H1 (cell line): ENCODE measurements at regions not wholly inside any gene's neighbourhood (a gene's known extent, or its start where the extent isn't known, plus 50 kb on each side); places are given as distances from the start of the nearest gene placed in this dataset.

Source experiments
- CTCF ChIA-PET: fragments of 300-600 bp; sonication (Branson Sonifier 250); formaldehyde crosslinking; loops from one replicate; lab custom pipeline; 2021; ENCODE audit not compliant: partially characterized antibody; lab: Charles Lee
- POLR2A ChIA-PET: fragments of 300-600 bp; sonication (Branson Sonifier 250); formaldehyde crosslinking; loops from one replicate; lab custom pipeline; 2021; ENCODE audit warnings: inconsistent platforms; ENCODE audit not compliant: partially characterized antibody; lab: Charles Lee
- DNase-seq, 2 experiments: peaks; one replicate each; pipeline versions ENCODE4 v3.0.0 to v3.0.0-alpha.2; 2010 to 2022; ENCODE audit warnings: low spot score in 2 of 2, low read depth in 1 of 2, mixed read lengths in 1 of 2
- FAIRE-seq: peaks from 2 replicates; lab custom pipeline; 2011; peaks lifted over from hg19 to GRCh38; lab: Jason Lieb, UNC
- H2AFZ ChIP-seq: 2 replicates; pipeline ENCODE4 v1.8.1; 2012; ENCODE audit warnings: low read length, inconsistent platforms
- H2AK5ac ChIP-seq: 2 replicates; pipeline ENCODE4 v1.6.1; 2013; ENCODE audit warnings: low read depth, low read length
- H2BK120ac ChIP-seq: replicated peaks from 2 replicates; pipeline ENCODE3; 2013; ENCODE audit warnings: low read depth, low read length, inconsistent platforms
- H2BK12ac ChIP-seq: 2 replicates; pipeline ENCODE4 v1.6.1; 2013; ENCODE audit warnings: low read depth, low read length
- H2BK15ac ChIP-seq: 2 replicates; pipeline ENCODE4 v1.6.1; 2013; ENCODE audit warnings: low read length
- H2BK20ac ChIP-seq: 2 replicates; pipeline ENCODE4 v1.6.1; 2013; ENCODE audit warnings: low read length
- H2BK5ac ChIP-seq: 2 replicates; pipeline ENCODE4 v1.6.1; 2013; ENCODE audit warnings: low read depth, low read length
- H3K14ac ChIP-seq: 2 replicates; pipeline ENCODE4 v1.6.1; 2013; ENCODE audit warnings: inconsistent platforms; ENCODE audit not compliant: insufficient read length
- H3K18ac ChIP-seq: 2 replicates; pipeline ENCODE4 v1.6.1; 2013; ENCODE audit warnings: low read length; ENCODE audit errors: extremely low read depth
- H3K23ac ChIP-seq: 2 replicates; pipeline ENCODE4 v1.6.1; 2013; ENCODE audit warnings: inconsistent platforms; ENCODE audit not compliant: insufficient read length
- H3K23me2 ChIP-seq: 2 replicates; pipeline ENCODE4 v1.6.1; 2013; ENCODE audit warnings: low read depth, low read length
- H3K27ac ChIP-seq: 2 replicates; pipeline ENCODE4 v1.6.1; 2011; ENCODE audit warnings: low read depth, low read length, inconsistent platforms
- H3K27me3 ChIP-seq, 4 experiments: replicated peaks in 1 of 4; 1 replicate in 1 of 4; 2 replicates in 3 of 4; pipeline versions ENCODE4 v1.6.1 to v1.8.1; 2011 to 2013; ENCODE audit warnings: low read length in 3 of 4, mild to moderate bottlenecking in 3 of 4, inconsistent platforms in 2 of 4, mixed read lengths in 2 of 4, moderate library complexity in 1 of 4; ENCODE audit not compliant: control insufficient read depth in 3 of 4, insufficient read depth in 3 of 4; ENCODE audit errors: extremely low read depth in 1 of 4
- H3K36me3 ChIP-seq, 4 experiments: 2 replicates each; pipeline versions ENCODE4 v1.6.1 to v1.8.1; 2011 to 2013; ENCODE audit warnings: mild to moderate bottlenecking in 4 of 4, low read length in 3 of 4, moderate library complexity in 2 of 4, control low read depth in 1 of 4, inconsistent platforms in 1 of 4; ENCODE audit not compliant: insufficient read depth in 4 of 4, control insufficient read depth in 2 of 4
- H3K4ac ChIP-seq: replicated peaks from 2 replicates; pipeline ENCODE3; 2013; ENCODE audit warnings: low read length, low read depth, mixed read lengths, inconsistent platforms; ENCODE audit not compliant: insufficient read length
- H3K4me1 ChIP-seq, 4 experiments: replicated peaks in 1 of 4; 1 replicate in 1 of 4; 2 replicates in 3 of 4; pipeline versions ENCODE4 v1.6.1 to v1.8.1; 2011 to 2013; ENCODE audit warnings: low read length in 3 of 4, inconsistent platforms in 2 of 4, mixed read lengths in 1 of 4; ENCODE audit not compliant: insufficient read depth in 4 of 4, control insufficient read depth in 3 of 4
- H3K4me2 ChIP-seq, 2 experiments: 2 replicates each; pipeline versions ENCODE4 v1.6.1 to v1.8.1; 2011 to 2013; ENCODE audit warnings: low read depth in 2 of 2, low read length in 2 of 2, control low read depth in 1 of 2, inconsistent platforms in 1 of 2, mild to moderate bottlenecking in 1 of 2; ENCODE audit not compliant: insufficient read depth in 1 of 2
- H3K4me3 ChIP-seq, 4 experiments: fragments of 200-600, 300-600 bp in 1 of 4; sonication (generic), shearing (Covaris generic), sonication (Bioruptor Twin) in 1 of 4; 2 replicates each; pipeline versions ENCODE4 v1.5.1 to v1.8.1; 2011 to 2016; ENCODE audit warnings: low read length in 4 of 4, low read depth in 3 of 4, control low read depth in 2 of 4, inconsistent platforms in 2 of 4, mild to moderate bottlenecking in 2 of 4, mixed read lengths in 1 of 4, moderate library complexity in 1 of 4; ENCODE audit not compliant: insufficient read depth in 2 of 4; ENCODE audit errors: extremely low read depth in 1 of 4
- H3K56ac ChIP-seq: replicated peaks from 2 replicates; pipeline ENCODE3; 2013; ENCODE audit warnings: low read depth, mild to moderate bottlenecking, mixed read lengths, low read length, inconsistent platforms; ENCODE audit not compliant: insufficient read length
- H3K79me1 ChIP-seq: 2 replicates; pipeline ENCODE4 v1.6.1; 2013; ENCODE audit warnings: low read depth, low read length, control low read depth
- H3K79me2 ChIP-seq, 2 experiments: 2 replicates each; pipeline versions ENCODE4 v1.6.1 to v1.8.1; 2012 to 2013; ENCODE audit warnings: low read length in 2 of 2, mild to moderate bottlenecking in 2 of 2, inconsistent platforms in 1 of 2; ENCODE audit not compliant: insufficient read depth in 2 of 2, control insufficient read depth in 1 of 2
- H3K9ac ChIP-seq, 4 experiments: replicated peaks in 1 of 4; 1 replicate in 1 of 4; 2 replicates in 3 of 4; pipeline versions ENCODE4 v1.6.1 to v1.8.1; 2011 to 2013; ENCODE audit warnings: low read depth in 3 of 4, low read length in 3 of 4, control low read depth in 2 of 4, mild to moderate bottlenecking in 2 of 4, moderate library complexity in 2 of 4, inconsistent platforms in 1 of 4; ENCODE audit errors: extremely low read depth in 1 of 4
- H3K9me3 ChIP-seq, 2 experiments: 2 replicates each; pipeline versions ENCODE4 v1.6.1 to v1.8.1; 2012 to 2013; ENCODE audit warnings: mild to moderate bottlenecking in 2 of 2, moderate library complexity in 2 of 2, control low read depth in 1 of 2, inconsistent platforms in 1 of 2, low read depth in 1 of 2, low read length in 1 of 2, mixed read lengths in 1 of 2; ENCODE audit not compliant: insufficient read depth in 2 of 2
- H4K20me1 ChIP-seq, 2 experiments: replicated peaks in 1 of 2; 2 replicates each; pipeline versions ENCODE3 to v1.8.1; 2011 to 2013; ENCODE audit warnings: inconsistent platforms in 2 of 2, low read length in 2 of 2, mild to moderate bottlenecking in 1 of 2; ENCODE audit not compliant: insufficient read depth in 2 of 2, control insufficient read depth in 1 of 2
- H4K5ac ChIP-seq: 2 replicates; pipeline ENCODE4 v1.6.1; 2013; ENCODE audit warnings: low read length, low read depth, mixed read lengths, inconsistent platforms; ENCODE audit not compliant: insufficient read length
- H4K8ac ChIP-seq: 2 replicates; pipeline ENCODE4 v1.8.0; 2013; ENCODE audit warnings: mild to moderate bottlenecking, moderate library complexity, low read length, inconsistent platforms; ENCODE audit not compliant: insufficient read depth; ENCODE audit errors: extremely low read depth
- H4K91ac ChIP-seq: replicated peaks from 2 replicates; pipeline ENCODE3; 2013; ENCODE audit warnings: low read length, mixed read lengths, inconsistent platforms; ENCODE audit not compliant: insufficient read length
- ASH2L ChIP-seq: fragments of 200-600, 300-600 bp; sonication (generic); IDR thresholded peaks from one replicate; pipeline ENCODE4 v1.7.1; 2017; ENCODE audit warnings: low read length
- CREB1 ChIP-seq: IDR thresholded peaks from 2 replicates; pipeline ENCODE4 v1.6.1; 2012; ENCODE audit warnings: inconsistent platforms
- HDAC6 ChIP-seq: IDR thresholded peaks from one replicate; pipeline ENCODE4 v1.7.1; 2012; ENCODE audit warnings: low read depth, mild to moderate bottlenecking, inconsistent platforms, low read length, moderate library complexity
- KDM1A ChIP-seq: fragments of 200-600, 300-600 bp; sonication (generic); IDR thresholded peaks from 2 replicates; pipeline ENCODE4 v1.7.1; 2016; ENCODE audit warnings: mild to moderate bottlenecking, low read length, borderline replicate concordance
- POLR2AphosphoS5 ChIP-seq: IDR thresholded peaks from 2 replicates; pipeline ENCODE4 v1.6.1; 2011; ENCODE audit warnings: low read depth, low read length
- SIN3A ChIP-seq, 2 experiments: IDR thresholded peaks in 1 of 2; conservative IDR thresholded peaks in 1 of 2; 2 replicates each; pipeline ENCODE4 v1.6.1; 2011 to 2012; ENCODE audit warnings: low read length in 2 of 2, improper control_type of control experiment in 1 of 2, low read depth in 1 of 2, mild to moderate bottlenecking in 1 of 2
- SP2 ChIP-seq: IDR thresholded peaks from 2 replicates; pipeline ENCODE4 v1.6.1; 2012; ENCODE audit warnings: mild to moderate bottlenecking, low read length, inconsistent platforms
- TAF7 ChIP-seq: optimal IDR thresholded peaks from 2 replicates; pipeline ENCODE3; 2011; ENCODE audit warnings: low read depth, mild to moderate bottlenecking, inconsistent platforms, low read length, moderate library complexity, borderline replicate concordance
- WGBS, 2 experiments: shearing (Covaris generic) in 1 of 2; methylation state at CpG; one replicate each; pipeline versions ENCODE4 v1.1.6 to v1.1.7; 2013 to 2015; ENCODE audit warnings: low lambda C conversion rate in 2 of 2, mixed read lengths in 2 of 2, inconsistent platforms in 1 of 2, low coverage in 1 of 2, missing lambda C conversion rate in 1 of 2; ENCODE audit not compliant: insufficient replicate concordance in 2 of 2, insufficient coverage in 1 of 2, insufficient read length in 1 of 2; ENCODE audit errors: extremely low coverage in 1 of 2, missing lambda C conversion rate in 1 of 2; 5-methylcytosine and 5-hydroxymethylcytosine counted together
- TF ChIP-seq, protein P1 (sequence below): IDR thresholded peaks from 2 replicates; pipeline ENCODE4 v1.6.1; 2012; ENCODE audit warnings: low read length, inconsistent platforms

GRCh38 chr16:49947907-49948678 is 76.9 kb upstream of the CNEP1R1 start:
- Histone ChIP-seq H3K18ac (no peak overlapping the region), H2BK20ac (no peak overlapping the region), H2AK5ac (no peak overlapping the region), H3K9me3 (no peaks in the 10 kb centered on the region), H2BK5ac (no peak overlapping the region), H3K23me2 (no peaks in the 10 kb centered on the region), H3K79me2 (no peaks in the 10 kb centered on the region), H3K27ac (no peak overlapping the region), H4K91ac (no peak overlapping the region), H3K23ac (no peak overlapping the region), H2BK15ac (no peak overlapping the region), H3K79me1 (no peaks in the 10 kb centered on the region), H4K8ac (no peak overlapping the region), H2BK12ac (no peak overlapping the region), H4K5ac (no peak overlapping the region), H3K4me3 (no peak overlapping the region), H3K56ac (no peak overlapping the region), H3K36me3 (no peaks in the 10 kb centered on the region), H2AFZ (no peak overlapping the region), H3K9ac (no peak overlapping the region), H3K14ac (no peak overlapping the region), H4K20me1 (no peaks in the 10 kb centered on the region), H2BK120ac (no peak overlapping the region), H3K4me2 (no peak overlapping the region), H3K4me1 (no peaks in the 10 kb centered on the region), H3K4ac (no peak overlapping the region), H3K27me3 (no peaks in the 10 kb centered on the region)
- DNase-seq, result no peak
- 88% methylated on average over 7 of the region's 7 CpGs; no CpG with 5 or more reads in 1 of the 2 experiments for WGBS, 2 experiments
- FAIRE-seq, result no peak
- ChIA-PET POLR2A (no interaction called here), CTCF (interaction anchor here (1.9 kb wide), 1 partner anchor 10 kb away, joined by 9 read pairs; no protein-coding TSS in a partner anchor)
- TF ChIP-seq HDAC6 (no peak), ASH2L (no peak), POLR2AphosphoS5 (no peak), TAF7 (no peak), SIN3A (conservative IDR thresholded peaks at IDR 0.05 in 1 of 2, IDR thresholded peaks at IDR 0.05 in 1 of 2; ENCODE audit: low read depth in 1 of 2, low read length in 2 of 2) (no peak), CREB1 (no peak), SP2 (no peak), KDM1A (no peak)
- TF ChIP-seq, protein P1, sequence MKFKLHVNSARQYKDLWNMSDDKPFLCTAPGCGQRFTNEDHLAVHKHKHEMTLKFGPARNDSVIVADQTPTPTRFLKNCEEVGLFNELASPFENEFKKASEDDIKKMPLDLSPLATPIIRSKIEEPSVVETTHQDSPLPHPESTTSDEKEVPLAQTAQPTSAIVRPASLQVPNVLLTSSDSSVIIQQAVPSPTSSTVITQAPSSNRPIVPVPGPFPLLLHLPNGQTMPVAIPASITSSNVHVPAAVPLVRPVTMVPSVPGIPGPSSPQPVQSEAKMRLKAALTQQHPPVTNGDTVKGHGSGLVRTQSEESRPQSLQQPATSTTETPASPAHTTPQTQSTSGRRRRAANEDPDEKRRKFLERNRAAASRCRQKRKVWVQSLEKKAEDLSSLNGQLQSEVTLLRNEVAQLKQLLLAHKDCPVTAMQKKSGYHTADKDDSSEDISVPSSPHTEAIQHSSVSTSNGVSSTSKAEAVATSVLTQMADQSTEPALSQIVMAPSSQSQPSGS, result no peak
